Astrocyte of the cerebellum (primary cell): ENCODE measurements at regions not wholly inside any gene's neighbourhood (a gene's known extent, or its start where the extent isn't known, plus 50 kb on each side); places are given as distances from the start of the nearest gene placed in this dataset.

Source experiments
- DNase-seq: peaks from one replicate; pipeline ENCODE4 v3.0.0-alpha.2; 2011; ENCODE audit warnings: low read depth
- H3K4me3 ChIP-seq: 2 replicates; pipeline ENCODE4 v1.5.1; 2011; ENCODE audit warnings: mild to moderate bottlenecking, low read depth, low read length, moderate library complexity
- in situ Hi-C: cut with HindIII; loops from 2 replicates; pipeline ENCODE4 v1.10.0; 2017; ENCODE audit warnings: low sequenced_read_pairs
- TF ChIP-seq, protein P1 (sequence below): IDR thresholded peaks from 2 replicates; pipeline ENCODE4 v1.5.1; 2012; ENCODE audit warnings: low read length, low read depth, moderate library complexity, mild to moderate bottlenecking; ENCODE audit errors: missing control alignments

DNA sequence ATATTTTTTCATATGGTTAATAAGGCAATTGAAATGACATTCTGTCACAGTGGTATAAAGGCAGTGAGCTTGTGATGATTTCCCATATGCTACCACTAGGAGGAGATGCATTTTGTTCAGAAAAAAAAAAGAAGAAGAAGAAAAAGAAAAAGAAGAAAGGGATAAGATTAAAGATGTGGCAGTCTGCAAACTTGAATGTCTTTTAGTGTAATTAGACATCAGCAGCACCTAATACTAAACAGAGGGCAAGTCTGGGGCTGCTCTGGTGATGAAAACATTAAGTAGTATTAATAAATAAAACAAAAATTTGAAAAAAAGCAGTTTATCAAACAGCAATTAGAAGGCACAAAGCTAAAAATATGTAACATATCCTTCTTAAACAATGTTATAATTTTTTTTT is 95.4 kb upstream of the DEFB112 start:
- H3K4me3 ChIP-seq: no peak overlapping the region
- TF ChIP-seq, protein P1, sequence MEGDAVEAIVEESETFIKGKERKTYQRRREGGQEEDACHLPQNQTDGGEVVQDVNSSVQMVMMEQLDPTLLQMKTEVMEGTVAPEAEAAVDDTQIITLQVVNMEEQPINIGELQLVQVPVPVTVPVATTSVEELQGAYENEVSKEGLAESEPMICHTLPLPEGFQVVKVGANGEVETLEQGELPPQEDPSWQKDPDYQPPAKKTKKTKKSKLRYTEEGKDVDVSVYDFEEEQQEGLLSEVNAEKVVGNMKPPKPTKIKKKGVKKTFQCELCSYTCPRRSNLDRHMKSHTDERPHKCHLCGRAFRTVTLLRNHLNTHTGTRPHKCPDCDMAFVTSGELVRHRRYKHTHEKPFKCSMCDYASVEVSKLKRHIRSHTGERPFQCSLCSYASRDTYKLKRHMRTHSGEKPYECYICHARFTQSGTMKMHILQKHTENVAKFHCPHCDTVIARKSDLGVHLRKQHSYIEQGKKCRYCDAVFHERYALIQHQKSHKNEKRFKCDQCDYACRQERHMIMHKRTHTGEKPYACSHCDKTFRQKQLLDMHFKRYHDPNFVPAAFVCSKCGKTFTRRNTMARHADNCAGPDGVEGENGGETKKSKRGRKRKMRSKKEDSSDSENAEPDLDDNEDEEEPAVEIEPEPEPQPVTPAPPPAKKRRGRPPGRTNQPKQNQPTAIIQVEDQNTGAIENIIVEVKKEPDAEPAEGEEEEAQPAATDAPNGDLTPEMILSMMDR: peak; percentile 43
- no peak for DNase-seq
- in situ Hi-C loops: no loop called here

DNA sequence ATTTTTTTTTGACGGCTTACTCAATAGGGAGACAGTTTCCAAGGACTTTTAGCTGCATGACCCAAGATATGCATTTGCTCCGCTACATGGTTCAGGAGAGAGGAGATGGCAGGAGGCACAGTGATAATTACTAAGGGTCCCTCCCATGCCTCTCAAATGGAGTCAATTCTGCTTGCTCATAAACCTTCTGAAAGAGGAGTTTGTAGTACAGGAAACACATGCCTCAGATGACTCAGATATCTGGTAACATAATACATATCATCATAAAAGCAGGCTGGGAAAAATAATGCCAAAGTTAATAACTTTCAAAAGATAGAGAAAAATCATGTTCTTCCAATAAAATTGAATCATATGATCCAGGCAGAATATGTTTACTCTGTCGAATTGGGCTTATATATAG is 97.6 kb upstream of the DEFB112 start:
- DNase-seq: no peak
- TF ChIP-seq, protein P1: no peak
- no peak overlapping the region for H3K4me3 ChIP-seq
- in situ Hi-C loops: no loop called here

DNA sequence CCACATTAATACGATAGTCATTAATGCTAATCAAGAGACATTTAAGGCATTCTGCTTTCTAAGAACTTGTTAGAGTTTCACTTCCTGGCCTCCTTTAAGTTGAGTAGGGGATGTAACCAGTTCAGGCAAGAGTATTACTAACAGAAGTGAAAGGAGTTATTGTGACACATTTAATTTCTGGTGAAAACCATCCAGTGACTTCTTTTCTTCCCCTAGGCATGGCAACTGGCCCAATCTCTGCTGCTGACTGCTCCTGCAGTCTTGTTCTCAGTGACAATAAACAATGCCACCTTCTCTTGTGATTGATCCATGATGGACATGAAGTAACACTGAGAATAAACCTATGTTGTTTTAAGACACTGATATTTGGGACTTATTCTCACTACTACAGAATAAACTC is 130.9 kb upstream of the DEFB112 start:
- in situ Hi-C loops: no loop called here
- TF ChIP-seq, protein P1: no peak
- DNase-seq: no peak
- no peak overlapping the region for H3K4me3 ChIP-seq

DNA sequence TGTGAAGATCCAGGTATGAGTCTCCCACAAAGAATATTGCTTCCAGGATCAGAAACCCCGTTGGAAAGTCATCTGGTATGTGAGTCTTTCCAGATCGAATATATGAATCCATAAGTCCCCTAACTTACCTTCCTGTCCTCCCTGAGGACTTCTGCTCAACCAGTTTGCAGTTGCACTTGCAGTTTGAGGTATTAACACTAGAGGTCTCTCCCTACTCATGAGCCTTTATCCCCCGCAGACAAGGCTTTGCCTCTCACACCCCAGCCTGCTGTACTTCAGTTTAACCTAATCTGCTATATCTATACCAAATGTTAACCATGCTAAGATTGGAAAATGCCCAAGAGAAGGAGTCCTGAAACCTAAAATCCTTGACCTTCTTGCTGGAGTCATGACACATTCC is 135.3 kb upstream of the DEFB112 start:
- in situ Hi-C loops: no loop called here
- no peak for DNase-seq
- H3K4me3 ChIP-seq: no peak overlapping the region
- TF ChIP-seq, protein P1: no peak

DNA sequence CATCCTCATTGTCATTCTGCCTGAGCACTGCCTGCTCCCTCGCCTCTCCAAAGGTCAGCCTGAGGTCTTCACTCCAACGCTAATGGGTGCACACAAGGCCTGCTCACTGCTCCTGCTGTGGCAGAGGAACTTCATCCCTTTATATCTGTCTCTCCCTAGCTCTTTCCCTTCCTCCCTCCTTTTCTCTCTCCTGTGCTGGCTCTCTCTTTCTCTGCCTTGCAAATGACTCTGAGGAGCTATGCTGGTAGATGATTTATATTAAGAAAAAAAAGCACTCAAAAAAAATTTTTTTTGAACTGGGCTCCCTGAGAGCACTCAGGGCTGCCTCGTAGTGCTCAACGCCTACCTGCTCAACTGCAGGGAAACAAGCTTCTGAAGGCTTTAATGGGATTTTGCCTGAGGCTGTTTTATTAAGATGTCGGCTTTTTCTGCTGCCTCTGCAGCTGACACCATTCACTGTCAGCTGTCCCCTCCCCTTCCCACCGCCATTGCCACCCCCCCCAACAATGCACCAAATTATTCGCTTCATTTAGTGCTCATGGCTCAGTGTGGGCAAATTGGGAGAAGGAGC is 137.7 kb upstream of the DEFB112 start:
- TF ChIP-seq, protein P1: no peak
- in situ Hi-C loops: no loop called here

DNA sequence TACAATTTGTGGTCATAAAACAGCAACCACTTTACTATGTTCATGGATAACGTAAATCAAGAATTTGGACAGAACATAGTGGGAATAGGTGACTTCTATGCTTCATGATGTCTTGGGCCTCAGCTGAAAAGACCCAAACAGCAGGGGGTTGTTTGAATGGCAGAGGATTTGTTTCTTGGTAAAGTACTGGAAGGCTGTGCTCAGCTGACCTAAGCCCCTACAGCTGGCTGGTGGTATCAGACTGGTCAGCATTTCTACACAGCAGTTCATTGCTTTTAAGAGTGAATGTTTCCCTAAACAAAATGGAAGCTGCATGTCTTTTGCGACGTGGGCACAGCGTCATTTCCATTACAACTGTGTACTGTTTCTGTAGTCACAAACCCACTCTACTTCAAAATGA is 148.5 kb upstream of the DEFB112 start:
- no peak for DNase-seq
- in situ Hi-C loops: no loop called here
- TF ChIP-seq, protein P1: no peak
- H3K4me3 ChIP-seq: no peak overlapping the region

More for the DNA sequence above, 137.7 kb upstream of the DEFB112 start:
- no peak for DNase-seq
- no peak overlapping the region for H3K4me3 ChIP-seq
